CD1c-positive myeloid dendritic cell (primary cell): ENCODE measurements at regions not wholly inside any gene's neighbourhood (a gene's known extent, or its start where the extent isn't known, plus 50 kb on each side); places are given as distances from the start of the nearest gene placed in this dataset.

ENCODE experiments used
- DNase-seq: peaks from one replicate; pipeline ENCODE4 v3.0.0-alpha.2; 2016; ENCODE audit errors: extremely low spot score

DNA sequence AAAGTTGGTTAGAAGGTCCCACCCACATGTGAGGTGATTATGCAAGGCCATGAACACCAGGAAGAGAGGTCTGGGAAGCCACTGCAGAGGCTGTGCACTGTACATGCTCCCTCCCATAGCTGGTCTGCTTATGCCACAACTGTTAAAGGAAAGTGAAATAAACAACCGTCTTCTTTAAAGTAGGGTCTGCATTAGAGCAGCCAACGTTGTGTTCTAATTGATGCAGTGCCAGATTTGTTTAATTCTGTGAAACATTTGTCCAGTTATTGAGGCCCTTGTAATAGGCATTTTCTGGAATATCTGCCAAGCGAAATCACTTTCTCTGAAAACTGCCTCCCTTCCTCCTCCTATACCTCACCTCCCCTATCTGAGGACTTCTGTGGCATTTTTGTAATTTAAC, 224.0 kb upstream of the LNX1 start:
- no peak for DNase-seq

DNA sequence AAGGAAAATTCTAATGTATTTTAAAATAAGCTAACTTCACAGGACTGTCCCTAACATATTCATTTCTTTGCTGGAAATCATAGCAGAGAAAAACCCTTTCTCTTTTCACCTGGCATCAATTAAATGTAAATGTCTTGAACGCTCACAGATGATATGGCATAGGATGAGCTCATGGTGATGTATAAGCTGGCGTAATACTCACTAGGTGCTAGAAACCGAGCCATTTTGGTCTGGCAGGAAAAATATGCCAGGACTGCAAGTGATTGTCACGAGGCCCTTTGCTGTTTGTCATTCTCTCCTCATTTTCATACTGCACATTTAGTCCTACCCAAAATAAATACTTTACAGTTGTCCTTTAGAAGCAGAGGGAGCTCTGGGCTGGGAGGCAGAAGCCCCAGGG, 222.7 kb upstream of the LNX1 start:
- DNase-seq, result no peak

DNA sequence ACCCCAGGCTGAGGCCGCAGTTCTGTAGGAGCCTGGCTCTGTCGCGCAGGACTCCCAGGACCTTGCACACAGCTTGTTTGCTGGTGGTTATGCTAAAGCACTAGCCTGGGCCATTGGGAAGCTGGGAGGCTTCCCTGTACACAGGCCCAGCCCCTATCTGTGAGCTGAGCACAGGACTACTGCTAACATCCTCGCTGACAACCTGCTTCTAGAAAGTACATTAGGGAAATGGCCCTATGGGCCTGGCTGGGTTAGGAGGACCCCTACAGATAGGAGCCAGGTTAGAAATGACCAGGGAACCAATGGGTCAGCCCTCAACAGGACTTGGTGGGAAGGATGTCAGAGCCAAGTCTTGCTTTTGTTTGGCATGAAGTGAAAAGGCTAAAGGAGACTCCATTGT, 219.4 kb upstream of the LNX1 start:
- no peak for DNase-seq

DNA sequence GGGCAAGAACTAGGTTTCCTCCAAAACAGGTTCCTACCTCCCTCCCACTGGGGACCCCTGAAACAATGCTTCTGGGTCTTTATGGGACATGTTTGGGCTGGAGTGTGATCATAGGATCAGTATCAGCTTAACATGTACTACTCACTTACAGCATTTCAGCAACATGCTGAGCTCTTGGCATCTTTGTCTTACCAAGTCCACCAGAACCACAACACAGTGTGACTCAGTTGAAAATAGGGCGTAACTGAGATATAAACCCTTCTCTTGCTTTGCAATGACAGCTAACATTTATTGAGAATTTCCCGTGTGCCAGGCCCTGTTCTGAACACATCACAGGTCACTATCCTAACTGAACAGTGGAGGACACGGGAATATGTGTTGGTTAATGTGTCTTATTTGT, 218.5 kb upstream of the LNX1 start:
- DNase-seq, result no peak

DNA sequence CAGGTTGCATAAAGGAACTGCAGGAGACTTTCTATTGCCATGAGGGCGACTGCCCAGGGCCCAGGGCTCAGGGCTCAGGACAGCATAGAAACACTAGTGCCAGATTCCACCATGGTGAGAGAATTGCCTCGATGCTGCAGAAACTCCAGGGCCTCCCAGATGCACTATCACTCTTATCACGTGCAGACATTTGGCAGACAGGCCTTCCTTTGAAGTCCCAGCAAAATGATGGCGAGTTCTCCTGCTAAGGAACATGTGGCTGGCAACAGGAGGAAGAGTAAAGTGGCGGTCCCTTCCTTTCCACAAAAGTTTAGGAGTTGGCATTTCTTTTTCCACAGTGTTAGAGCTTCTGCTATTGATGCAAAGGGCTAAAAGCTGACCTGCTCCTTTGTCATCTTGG, 214.0 kb upstream of the LNX1 start:
- DNase-seq, result no peak

DNA sequence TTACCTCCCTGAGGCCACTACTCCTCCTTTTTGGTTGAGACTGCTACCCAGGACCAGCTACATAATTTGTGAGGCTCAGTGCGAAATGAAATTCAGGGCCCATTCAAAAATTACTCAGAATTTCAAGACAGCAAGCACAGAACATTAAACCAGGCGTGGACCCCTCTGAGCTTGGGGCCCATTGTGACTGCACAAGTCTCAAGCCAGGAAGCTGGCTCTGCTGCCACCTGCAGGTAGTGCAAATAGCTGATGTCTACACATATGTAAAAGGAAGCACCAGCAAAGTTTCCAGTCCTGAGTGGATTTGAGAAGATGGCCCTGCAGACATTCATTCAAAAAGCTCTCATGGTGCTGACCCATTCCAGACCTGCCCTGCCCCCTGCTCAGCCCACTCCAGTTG, 213.4 kb upstream of the LNX1 start:
- peak; percentile 34 for DNase-seq

DNA sequence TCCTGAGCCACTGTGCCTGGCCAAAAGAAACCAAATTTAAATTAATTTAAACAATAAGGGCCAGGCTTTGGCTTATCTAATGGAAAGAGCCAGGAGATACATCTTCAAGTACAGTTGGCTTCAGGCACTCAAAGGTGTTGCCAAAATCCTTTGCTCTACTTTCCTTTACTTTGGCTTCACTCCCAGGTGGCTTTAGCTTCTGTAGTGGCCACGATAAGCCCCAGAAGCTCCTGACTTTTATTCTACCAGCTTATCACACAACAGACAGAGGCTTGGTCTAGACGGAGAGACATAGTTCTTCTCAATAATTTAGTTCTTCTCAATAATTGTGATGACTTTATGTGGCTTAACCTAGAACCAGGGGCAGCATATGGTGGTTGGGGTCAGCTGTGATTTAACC, 211.2 kb upstream of the LNX1 start:
- DNase-seq, result no peak

DNA sequence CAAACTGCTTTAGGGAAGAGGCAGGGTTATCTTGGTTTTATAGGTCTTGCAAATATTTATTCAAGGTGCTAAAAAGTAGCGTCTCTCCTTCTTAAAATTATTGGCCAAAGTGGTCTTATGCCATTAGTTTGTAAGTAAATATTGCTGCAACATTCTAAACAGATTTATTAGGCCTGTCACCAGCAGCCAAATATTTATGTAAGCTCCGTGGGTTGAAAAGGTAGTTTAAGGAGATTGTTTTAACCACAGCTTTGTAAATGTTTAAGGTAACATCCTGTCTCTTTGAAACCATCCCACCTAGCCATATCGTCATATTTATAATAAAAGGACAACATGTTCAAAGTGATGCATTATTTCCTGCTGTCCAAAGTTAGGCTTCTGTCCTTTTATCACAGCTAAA, 210.1 kb upstream of the LNX1 start:
- no peak for DNase-seq

DNA sequence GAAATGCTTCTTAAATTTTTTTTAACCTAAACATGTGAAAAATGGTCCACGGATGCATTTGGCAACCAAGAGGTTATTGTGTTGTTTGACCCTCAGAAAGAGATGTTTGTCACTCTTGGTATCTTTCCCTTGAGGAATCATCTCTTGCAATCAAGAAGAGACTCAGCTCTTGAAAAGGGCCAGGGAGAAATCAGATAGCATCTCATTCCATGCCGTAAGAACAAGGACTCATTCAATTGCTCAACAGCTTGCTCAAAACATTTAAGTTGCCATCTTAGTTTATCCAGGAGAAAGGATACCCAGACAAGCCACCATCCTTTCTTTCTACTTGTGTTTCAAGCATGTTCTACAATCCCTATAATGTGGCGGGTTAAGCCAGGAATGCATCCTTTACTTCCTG, 209.5 kb upstream of the LNX1 start:
- DNase-seq, result no peak

DNA sequence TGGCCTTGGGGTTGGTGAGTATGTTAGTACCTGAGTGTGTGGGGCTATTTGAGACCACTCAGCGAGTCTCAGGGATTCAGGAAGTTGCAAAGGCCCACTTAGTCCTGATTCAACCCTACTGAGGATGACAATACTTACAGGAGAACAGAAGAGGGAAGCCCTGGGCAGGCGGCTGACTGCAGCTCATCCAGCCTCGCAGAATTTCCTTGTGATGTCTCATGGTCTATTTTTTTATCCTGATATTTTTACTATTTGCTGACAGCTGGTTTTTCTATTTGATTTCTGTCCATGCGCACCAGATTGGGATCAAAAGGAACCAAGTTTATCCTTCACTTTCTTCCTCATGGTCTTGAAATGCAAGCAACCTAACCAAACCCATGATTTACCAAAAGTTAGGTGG, 201.8 kb upstream of the LNX1 start:
- DNase-seq, result no peak

DNA sequence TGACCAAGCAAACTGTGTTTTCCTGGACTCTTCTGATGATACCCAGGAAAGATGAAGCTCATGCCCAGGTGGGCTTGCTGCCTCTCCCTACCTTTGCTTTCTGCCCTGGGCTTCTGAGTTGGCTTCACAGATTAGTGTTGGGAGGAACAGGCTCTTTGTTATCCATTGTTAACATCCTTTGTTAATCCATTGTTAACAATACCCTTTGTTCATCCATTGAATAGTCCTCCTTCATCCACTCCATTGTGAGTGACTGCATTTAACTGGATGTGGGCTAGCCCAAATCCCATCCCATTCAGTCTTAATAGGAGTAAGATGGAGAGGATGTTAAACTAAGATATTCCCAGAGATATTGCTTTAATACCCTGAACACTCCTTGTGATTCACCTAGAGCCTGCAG, 199.0 kb upstream of the LNX1 start:
- no peak for DNase-seq

DNA sequence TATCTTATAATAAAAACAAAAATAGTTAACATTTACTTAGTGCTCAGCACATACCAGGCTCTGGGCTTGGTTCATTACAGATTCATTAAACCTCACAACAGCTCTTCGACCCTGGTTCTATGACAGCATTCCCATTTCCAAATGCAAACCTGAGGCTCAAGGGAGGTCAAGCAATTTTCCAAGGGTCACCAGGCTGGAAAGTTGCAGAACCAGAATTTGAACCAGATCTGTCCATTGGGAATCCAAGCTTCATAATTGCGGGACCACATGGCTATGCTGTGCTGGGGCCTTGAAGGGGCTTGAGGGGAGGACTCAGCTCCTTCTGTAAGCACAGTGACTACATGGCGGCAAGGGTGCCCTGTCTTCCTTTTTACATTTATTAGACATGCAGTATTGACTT, 197.3 kb upstream of the LNX1 start:
- DNase-seq, result no peak

DNA sequence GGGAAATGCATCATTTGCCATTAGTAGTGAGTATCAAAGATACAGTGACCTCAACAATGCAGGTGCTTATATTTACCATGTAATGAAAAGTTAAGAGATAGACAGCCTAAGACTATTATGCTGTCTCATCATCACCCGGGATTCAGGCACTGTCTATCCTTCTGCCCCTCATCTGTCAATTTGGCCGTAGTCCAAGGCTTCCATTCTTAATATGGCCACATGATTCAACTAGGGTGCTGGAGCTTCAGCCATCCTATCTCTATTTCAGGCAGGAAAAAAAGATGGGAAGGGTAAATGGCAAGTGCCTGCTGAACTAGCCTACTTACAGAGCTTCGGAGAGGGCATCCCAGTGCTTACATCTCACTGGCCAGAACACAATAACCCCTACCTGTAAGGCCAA, 196.7 kb upstream of the LNX1 start:
- DNase-seq, result no peak

DNA sequence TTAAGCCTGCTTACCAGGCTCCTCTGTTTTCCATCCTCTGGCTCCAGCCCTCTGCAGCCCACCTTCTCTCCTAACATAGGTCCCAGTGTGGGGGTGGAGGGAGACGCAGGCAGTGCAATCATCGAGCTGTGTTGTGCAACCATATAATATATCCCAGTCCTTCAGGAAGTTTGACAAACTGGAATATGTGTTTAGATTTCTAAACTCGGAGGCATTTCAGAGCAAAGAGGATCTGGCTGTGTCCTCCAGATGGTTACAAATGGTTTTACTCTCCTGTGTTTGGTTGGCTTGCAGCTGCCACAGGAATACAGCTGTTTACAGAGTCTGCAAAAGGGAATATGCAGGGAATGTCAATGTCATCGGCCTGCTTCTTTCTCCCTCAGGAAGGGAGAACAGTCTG, 195.3 kb upstream of the LNX1 start:
- no peak for DNase-seq

DNA sequence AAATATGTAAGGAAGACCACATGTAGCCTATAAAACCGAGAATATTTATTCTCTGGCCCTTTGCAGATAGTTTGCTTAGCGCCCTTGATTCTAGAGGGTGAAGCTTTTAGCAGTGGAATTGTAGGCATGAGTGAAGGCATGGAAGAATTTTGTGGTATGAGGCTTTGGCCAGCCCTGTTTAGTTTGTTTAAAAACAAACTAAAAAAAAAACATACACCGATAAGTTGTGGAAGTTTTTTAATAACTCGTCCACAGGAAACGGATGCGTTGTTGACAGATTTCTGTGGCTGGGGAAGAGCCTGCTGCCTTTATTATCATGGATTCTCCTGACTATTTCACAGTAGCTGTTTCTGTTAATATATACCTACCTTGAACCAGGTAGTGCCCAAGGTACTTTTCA, 194.7 kb upstream of the LNX1 start:
- no peak for DNase-seq

DNA sequence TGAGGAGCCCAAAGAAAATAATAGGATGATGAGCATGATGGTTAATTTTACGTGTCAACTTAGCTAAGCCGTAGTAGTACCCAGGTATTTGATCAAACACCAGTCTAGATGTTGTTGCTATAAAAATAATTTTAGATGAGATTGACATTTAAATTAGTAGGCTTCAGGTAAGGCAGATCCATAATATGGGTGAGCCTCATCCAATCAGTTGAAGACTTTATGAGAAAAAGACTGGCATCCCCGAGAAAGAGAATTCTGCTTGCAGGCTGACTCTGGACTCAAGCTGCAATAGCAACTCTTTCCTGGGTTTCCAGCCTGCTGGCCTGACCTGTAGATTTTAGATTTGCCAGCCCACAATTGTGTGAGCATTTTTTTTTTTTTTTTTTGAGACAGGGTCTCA, 192.8 kb upstream of the LNX1 start:
- DNase-seq, result no peak

DNA sequence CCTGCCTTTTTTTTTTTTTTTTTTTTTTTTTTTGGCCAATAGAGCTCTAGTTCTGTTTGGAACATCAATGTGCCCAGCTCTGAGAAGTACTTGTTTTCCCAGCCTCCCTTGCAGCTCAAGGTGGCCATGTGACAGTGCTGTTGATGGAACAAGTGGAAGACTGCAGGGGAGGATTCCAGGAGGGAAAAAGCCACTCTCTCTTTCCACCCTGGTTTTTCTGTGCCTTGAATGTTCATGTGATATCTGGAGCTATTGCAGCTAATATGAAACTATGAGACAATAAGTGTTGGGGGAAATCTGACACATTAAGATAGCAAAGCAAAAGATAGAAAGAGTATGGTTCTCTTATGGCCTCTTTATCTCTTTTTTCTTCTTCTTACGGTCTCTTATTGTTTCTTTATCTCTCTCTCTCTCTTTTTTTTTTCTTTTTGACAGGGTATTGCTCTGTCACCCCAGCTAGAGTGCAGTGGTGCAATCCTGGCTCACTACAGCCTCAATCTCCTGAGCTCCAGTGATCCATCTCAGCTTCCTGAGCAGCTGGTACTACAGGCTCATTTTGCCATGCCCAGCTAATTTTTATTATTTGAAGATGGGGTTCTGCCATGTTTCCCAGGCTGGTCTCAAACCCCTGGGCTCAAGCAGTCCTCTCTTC, 192.0 kb upstream of the LNX1 start:
- DNase-seq, result no peak

DNA sequence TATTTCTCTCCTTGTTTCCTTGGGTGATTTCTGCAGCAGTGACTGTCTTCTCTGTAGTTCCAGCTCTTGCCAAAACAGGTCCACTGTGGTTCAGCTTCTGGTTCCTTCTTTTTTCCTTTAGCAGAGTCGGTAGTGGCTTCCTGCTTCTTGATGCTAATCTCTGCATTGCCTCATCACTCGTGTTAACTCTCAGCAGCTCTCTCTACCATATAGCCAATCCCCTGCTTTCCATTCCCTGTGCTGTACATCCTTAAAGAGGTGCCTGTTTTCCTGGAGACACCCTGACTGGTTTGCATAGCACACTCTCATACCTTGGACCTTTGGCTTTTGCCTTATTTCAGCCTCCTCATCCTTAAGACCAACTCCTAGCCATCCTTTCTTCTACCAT, 191.2 kb upstream of the LNX1 start:
- DNase-seq, result no peak

DNA sequence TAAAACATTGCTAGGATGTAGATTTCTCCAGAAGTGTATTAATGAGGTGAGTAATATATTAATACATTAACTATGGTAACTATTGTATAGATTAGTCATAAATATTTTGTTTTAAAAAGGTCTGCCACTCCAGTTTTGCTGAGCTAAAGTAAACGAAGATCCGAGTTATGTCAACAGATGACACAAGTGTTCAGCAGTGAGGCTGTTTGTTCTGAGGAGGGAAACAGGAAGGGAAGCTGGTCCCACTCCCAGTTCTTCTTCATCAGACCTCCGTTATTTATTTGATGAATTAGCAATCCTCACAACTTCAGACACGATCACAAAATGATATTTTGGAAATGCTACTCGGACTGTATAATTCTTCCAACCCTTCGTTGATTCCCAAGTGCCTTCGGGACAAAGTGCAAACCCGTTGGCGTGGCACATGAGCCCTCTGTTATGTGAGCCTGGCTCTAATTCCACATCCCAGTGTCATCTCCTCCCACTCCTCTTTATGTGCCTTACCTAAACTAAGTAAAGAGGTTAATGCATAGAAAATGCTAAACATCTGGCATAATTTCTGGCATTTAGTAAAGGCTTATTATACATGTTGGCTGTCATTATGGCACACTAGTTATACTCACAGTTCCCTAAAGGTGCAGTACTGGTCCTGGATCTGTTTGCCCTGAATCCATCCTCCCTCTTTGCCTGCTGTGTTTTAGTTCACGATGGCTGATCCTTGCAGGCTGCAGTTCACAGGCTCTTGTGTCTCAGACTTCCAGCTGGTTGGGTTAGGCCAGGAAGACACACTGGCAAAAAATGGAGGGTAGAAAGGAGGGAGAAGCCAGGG, 190.6 kb upstream of the LNX1 start:
- DNase-seq, result no peak

DNA sequence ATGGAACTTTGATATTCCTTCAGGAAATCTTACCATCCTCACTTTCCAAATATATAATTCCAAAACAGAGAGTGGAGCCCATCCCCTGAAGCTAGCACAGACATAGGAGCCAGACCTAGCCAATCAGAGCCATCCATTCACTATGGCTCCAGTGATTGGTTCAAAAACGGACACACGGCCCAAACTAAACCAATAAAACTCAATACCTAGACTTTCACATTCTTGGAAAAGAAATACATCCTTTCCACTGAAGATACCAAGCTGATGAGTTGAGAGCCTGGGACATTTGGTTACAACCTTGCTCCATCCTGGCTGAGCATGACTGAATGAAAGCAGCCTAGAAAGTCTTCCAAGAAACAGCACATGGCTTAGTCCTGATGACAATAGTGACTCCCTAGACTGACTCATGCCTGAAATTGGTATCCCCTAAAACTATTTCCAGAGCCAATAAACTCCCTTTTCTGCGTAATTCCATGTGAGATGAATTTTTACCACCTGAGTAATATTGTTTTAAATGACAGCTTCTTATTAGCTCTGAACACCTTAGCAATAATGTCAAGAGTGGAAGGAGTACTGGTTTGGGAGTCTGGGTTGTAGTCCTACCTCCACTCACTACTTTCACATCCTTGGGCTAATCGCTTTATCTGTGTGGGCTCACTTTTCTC, 189.6 kb upstream of the LNX1 start:
- no peak for DNase-seq

DNA sequence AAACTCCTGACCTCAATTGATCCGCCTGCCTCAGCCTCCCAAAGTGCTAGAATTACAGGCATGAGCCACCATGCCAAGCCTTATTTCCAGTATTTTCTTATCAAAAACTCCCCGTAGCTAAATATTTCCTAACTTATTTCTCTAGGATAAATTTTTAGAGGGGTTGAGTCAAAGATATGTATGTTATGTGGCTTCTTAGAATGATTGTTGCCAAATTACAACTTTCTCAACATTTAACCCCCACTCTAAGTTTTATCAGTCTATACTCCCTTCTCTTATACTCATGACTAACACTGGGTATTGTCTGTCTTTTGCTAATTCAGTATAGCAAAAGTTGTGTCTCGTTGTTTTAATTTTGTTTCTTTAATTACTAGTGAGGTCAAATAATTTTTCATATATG, 187.7 kb upstream of the LNX1 start:
- DNase-seq, result no peak

DNA sequence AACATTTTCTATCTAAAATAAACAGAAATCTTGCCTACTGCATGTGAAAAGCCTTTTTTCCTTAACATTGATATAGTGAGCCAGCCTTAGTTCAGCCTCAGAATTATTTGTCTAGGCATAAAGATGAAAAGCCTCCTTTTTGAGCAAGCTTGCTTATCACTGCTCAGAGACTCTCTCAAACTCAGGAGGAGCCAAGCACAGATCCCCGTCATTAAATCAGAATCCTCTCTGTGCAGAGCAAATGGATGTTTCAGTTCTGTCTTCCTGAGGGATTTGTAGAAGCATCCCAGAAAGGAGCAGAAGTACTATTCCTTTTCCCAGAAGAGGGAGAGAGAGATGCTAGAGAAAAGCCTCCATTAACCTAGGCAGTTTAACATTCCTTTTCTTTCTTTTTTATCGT, 186.9 kb upstream of the LNX1 start:
- DNase-seq, result no peak

DNA sequence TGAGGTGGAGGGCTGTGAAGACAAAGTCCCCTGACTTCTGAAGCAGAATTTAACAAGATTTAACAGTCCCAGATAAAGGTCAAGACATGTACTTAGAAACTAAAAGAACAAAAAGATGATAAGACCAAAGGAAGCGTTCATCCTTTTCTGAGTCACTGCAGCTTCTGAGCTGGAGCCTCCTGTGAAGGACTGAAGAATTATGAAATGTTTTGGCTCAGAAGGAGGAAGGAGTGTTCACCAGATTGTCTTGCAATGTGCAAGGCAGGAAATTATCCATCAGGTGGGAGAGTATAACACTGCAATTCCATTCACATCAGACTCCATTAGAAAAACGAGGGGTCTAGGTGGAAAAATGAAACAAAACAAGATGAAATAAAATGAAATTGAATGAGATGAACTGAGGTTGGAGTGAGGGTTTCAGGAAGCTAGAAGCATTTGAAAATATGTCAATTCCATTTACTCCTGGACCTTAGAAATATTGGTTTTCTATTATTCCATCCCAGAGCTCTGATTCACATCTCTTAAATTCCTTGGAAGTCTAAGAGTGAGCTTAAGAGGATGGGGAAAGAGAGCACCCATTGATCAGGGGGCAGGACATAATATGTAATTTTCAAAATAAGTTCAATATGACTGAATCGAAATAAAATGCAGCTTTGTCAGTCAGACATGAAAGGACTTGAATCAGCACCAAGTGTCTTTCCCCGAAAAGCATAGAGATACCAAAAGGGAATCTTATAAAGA, 186.1 kb upstream of the LNX1 start:
- no peak for DNase-seq
